Kidney epithelial cell (primary cell): ENCODE measurements at regions not wholly inside any gene's neighbourhood (a gene's known extent, or its start where the extent isn't known, plus 50 kb on each side); places are given as distances from the start of the nearest gene placed in this dataset.

Experiments used
- DNase-seq: peaks from one replicate; pipeline ENCODE4 v3.0.0-alpha.2; 2010; ENCODE audit warnings: low read depth
- H3K27me3 ChIP-seq: 2 replicates; pipeline ENCODE4 v1.6.0; 2011; ENCODE audit warnings: low read length; ENCODE audit not compliant: control insufficient read depth, insufficient read depth
- H3K36me3 ChIP-seq: 2 replicates; pipeline ENCODE4 v1.5.1; 2011; ENCODE audit warnings: low read length; ENCODE audit not compliant: control insufficient read depth, insufficient read depth
- H3K4me3 ChIP-seq: 2 replicates; pipeline ENCODE4 v1.5.1; 2011; ENCODE audit warnings: low read depth, mild to moderate bottlenecking, control low read depth, low read length
- CTCF ChIP-seq: IDR thresholded peaks from 2 replicates; pipeline ENCODE4 v1.5.1; 2011; ENCODE audit warnings: mild to moderate bottlenecking, moderate library complexity, low read length, control low read depth, inconsistent platforms; ENCODE audit not compliant: insufficient read depth, poor library complexity, severe bottlenecking

GRCh38 chr19:31402529-31403316 lies 53.5 kb upstream of the TSHZ3 start:
- H3K27me3 ChIP-seq, result peaks cover 3% of the 10 kb centered on the region
- no peaks in the 10 kb centered on the region for H3K36me3 ChIP-seq
- H3K4me3 ChIP-seq, result no peak overlapping the region
- TF ChIP-seq CTCF, result no peak
- DNase-seq, result no peak

- H3K4me3 ChIP-seq, result no peak overlapping the region
- TF ChIP-seq CTCF, result no peak
- no peaks in the 10 kb centered on the region for H3K36me3 ChIP-seq
Measured at GRCh38 chr19:31406106-31406505, 56.9 kb upstream of the TSHZ3 start.

GRCh38 chr19:31408460-31409124 lies 59.4 kb upstream of the TSHZ3 start:
- H3K4me3 ChIP-seq, result no peak overlapping the region
- no peaks in the 10 kb centered on the region for H3K27me3 ChIP-seq
- TF ChIP-seq CTCF, result no peak
- DNase-seq, result peak; percentile 64
- no peaks in the 10 kb centered on the region for H3K36me3 ChIP-seq

More at GRCh38 chr19:31406106-31406505, 56.9 kb upstream of the TSHZ3 start:
- no peaks in the 10 kb centered on the region for H3K27me3 ChIP-seq
- no peak for DNase-seq

DNA sequence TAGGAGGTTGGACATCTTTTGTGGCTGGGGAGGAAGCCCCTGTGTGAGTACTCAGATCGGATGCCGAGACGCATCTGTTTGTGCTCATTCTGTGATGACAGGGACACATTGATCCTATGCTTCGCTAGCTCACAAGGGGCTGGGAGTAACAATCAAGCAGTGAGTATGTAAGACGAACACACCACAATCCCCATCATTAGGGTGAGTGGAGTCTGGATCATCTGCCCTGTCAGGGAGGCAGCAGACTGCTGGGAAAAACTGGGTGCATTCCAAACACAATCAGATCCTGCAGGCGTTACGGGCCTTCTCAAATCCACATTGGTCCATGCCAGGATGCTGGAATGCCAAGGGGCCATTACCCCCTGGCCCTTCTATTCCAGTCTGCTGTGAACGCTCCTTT lies 64.1 kb upstream of the TSHZ3 start:
- no peak for DNase-seq
- Histone ChIP-seq H3K27me3 (no peaks in the 10 kb centered on the region), H3K36me3 (no peaks in the 10 kb centered on the region), H3K4me3 (no peak overlapping the region)
- no peak for TF ChIP-seq CTCF

GRCh38 chr19:31415322-31415721 lies 66.1 kb upstream of the TSHZ3 start:
- TF ChIP-seq CTCF, result no peak
- Histone ChIP-seq H3K4me3 (no peak overlapping the region), H3K36me3 (no peaks in the 10 kb centered on the region), H3K27me3 (no peaks in the 10 kb centered on the region)
- DNase-seq, result no peak
